Left lung (tissue), 4 donors: ENCODE measurements at regions not wholly inside any gene's neighbourhood (a gene's known extent, or its start where the extent isn't known, plus 50 kb on each side); places are given as distances from the start of the nearest gene placed in this dataset.

Source experiments
- ATAC-seq: fragments of 200-7000 bp; cut with Tn5 transposase; one replicate; pipeline ENCODE4 v1.9.1; 2020; ENCODE audit warnings: moderate library complexity
- DNase-seq, 4 donors: peaks; one replicate each; pipeline ENCODE4 v3.0.0-alpha.2; 2013 to 2020
- H3K27ac ChIP-seq, 2 donors: fragments of 200-600 bp; sonication (generic) in 1 of 2; one replicate each; pipeline versions ENCODE4 v1.5.0 to v1.8.0; 2020 to 2021
- H3K27me3 ChIP-seq, 2 donors: fragments of 200-600 bp; sonication (generic) in 1 of 2; one replicate each; pipeline versions ENCODE4 v1.5.0 to v1.8.0; 2020 to 2021
- H3K36me3 ChIP-seq, 2 donors: fragments of 200-600 bp; sonication (generic) in 1 of 2; one replicate each; pipeline versions ENCODE4 v1.5.0 to v1.8.0; 2020 to 2021
- H3K4me1 ChIP-seq, 2 donors: fragments of 200-600 bp; one replicate each; pipeline ENCODE4 v1.8.0; 2021
- H3K4me3 ChIP-seq, 2 donors: fragments of 200-600 bp; sonication (generic) in 1 of 2; one replicate each; pipeline versions ENCODE4 v1.5.0 to v1.8.0; 2020 to 2021; ENCODE audit warnings: mild to moderate bottlenecking in 1 of 2
- H3K9me3 ChIP-seq, 2 donors: fragments of 200-600 bp; sonication (generic) in 1 of 2; one replicate each; pipeline versions ENCODE4 v1.5.0 to v1.8.0; 2020 to 2021
- CTCF ChIP-seq, 2 donors: fragments of 200-600 bp; sonication (generic) in 1 of 2; IDR thresholded peaks; one replicate each; pipeline versions ENCODE4 v1.5.0 to v1.8.0; 2021; ENCODE audit warnings: antibody characterized with exemption in 2 of 2
- intact Hi-C, 2 donors: fragments of 100-400 bp; cut with DNase I; formaldehyde crosslinking; loops; one replicate each; pipeline versions ENCODE4 v1.11.2 to v1.14.2; 2022
- donor health status: DM: no; HTN: yes; CAD: no.
- donor health status: DM: no; HTN: no; CAD: no.

DNA sequence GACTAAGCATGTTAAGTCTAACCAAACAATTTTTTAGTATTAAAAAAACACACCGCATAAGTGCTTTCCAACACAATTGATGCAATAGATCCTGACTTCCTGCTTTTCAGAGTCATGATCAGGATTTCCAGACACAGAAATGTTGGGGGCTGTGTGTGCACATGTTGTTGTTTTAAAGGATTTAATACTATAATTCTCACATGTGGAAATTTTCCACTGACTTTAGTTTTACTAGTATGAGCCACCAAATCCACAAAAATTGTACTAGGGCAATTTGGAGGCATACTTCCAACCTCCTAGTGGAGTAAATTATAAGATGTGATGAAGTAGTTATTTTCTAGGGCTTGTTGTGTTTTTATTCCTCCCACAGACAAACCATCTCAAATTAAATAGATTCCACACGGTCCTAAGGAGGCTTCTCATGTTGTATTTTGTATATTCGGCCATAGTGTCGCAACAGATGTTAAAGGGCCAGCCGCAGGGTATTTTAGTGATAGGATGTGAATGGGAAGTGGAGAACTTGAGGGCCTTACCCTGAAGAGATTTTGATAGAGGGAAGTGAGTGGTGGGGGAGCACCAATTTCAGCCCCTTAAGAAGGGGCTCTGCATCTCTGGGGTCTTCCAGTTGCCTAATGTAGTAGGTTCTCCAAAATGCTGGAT lies 108.9 kb upstream of the KLF7 start:
- H3K9me3 ChIP-seq: no peaks in the 10 kb centered on the region
- DNase-seq: no peak
- no peak overlapping the region for H3K27ac ChIP-seq
- H3K4me3 ChIP-seq: no peak overlapping the region
- no peaks in the 10 kb centered on the region for H3K27me3 ChIP-seq
- peaks cover 0 to 7% of the 10 kb centered on the region in 2 donors for H3K4me1 ChIP-seq
- H3K36me3 ChIP-seq: no peaks in the 10 kb centered on the region
- no peak for ATAC-seq
- no peak for TF ChIP-seq CTCF (IDR thresholded peaks at IDR 0.05)
- intact Hi-C loops: no loop called here

GRCh38 chr2:207275779-207276178 lies 110.0 kb upstream of the KLF7 start:
- DNase-seq: no peak
- no peak overlapping the region for H3K27ac ChIP-seq
- no peak for TF ChIP-seq CTCF (IDR thresholded peaks at IDR 0.05)
- no peaks in the 10 kb centered on the region for H3K9me3 ChIP-seq
- no peak for ATAC-seq
- no peaks in the 10 kb centered on the region for H3K36me3 ChIP-seq
- H3K4me3 ChIP-seq: no peak overlapping the region
- H3K27me3 ChIP-seq: no peaks in the 10 kb centered on the region
- intact Hi-C loops: no loop called here
- peaks cover 0 to 7% of the 10 kb centered on the region in 2 donors for H3K4me1 ChIP-seq

DNA sequence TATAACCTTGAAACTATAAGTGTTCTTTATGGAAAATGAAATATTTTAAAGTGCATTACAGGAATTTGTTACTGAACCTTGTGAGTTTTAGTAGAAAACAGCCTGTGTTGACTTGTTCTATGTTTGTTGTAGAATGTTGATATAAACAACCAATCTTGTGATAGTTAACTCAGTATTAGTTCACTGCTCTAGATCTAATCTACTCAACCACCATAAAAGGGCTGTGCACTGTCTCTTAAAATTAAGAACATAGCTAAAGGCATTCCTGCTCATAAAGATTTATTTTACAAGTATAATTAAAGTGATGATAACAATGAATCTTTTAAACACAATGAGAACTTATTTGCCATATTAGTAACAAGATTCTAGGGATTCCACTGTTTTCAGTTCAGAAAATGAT lies 110.5 kb upstream of the KLF7 start:
- H3K27ac ChIP-seq: no peak overlapping the region
- DNase-seq: no peak
- intact Hi-C loops: no loop called here
- no peak overlapping the region for H3K4me3 ChIP-seq
- no peak for ATAC-seq
- H3K36me3 ChIP-seq: no peaks in the 10 kb centered on the region
- H3K9me3 ChIP-seq: no peaks in the 10 kb centered on the region
- TF ChIP-seq CTCF (IDR thresholded peaks at IDR 0.05): no peak
- no peaks in the 10 kb centered on the region for H3K27me3 ChIP-seq
- H3K4me1 ChIP-seq: peaks cover 0 to 7% of the 10 kb centered on the region in 2 donors

DNA sequence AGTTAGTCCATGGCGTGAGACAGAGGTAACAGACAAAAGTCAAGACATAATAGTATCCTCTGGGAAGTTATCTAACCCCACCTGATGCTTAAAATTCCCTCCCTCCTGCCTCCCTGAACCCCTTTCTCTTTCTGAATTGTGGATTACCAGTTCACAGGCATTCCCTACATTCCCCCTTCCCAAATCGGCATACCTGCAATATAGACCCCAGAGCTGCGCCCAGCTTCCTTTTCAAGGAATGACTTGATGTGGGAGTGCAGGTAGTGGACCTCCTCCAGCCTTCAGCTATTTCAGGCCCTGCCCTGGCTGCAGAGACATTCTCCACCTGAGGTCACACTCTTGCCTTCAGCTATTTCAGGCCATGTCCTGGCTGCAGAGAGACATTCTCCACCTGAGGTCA lies 111.1 kb upstream of the KLF7 start:
- Histone ChIP-seq H3K9me3 (no peaks in the 10 kb centered on the region), H3K4me3 (no peak overlapping the region), H3K4me1 (peaks cover 0 to 7% of the 10 kb centered on the region in 2 donors), H3K27me3 (no peaks in the 10 kb centered on the region), H3K36me3 (no peaks in the 10 kb centered on the region), H3K27ac (no peak overlapping the region)
- intact Hi-C loops: no loop called here
- TF ChIP-seq CTCF (IDR thresholded peaks at IDR 0.05): no peak
- DNase-seq: no peak
- ATAC-seq: no peak

DNA sequence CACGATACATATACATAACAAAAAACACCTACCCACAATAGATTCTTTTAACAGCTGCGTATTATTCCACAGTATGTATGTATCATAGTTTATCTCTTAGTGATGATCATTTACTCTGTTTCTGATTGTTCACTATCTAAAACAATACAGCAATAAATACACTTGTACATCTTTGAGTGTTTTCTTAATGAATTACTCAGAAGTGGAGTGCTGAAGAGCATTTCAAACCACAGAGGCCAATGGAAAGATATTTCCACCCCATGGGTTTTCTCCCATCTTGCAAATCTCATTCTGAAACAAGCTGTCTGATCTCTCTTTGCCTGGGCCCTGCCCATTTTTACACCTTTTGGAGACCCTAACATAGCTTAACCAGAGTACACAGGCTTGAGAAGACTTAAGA lies 113.8 kb upstream of the KLF7 start:
- intact Hi-C loops: no loop called here
- H3K36me3 ChIP-seq: no peaks in the 10 kb centered on the region
- ATAC-seq (no peak), DNase-seq (no peak)
- H3K4me3 ChIP-seq: no peak overlapping the region
- H3K27me3 ChIP-seq: no peaks in the 10 kb centered on the region
- no peaks in the 10 kb centered on the region for H3K9me3 ChIP-seq
- no peak for TF ChIP-seq CTCF (IDR thresholded peaks at IDR 0.05)
- no peak overlapping the region for H3K27ac ChIP-seq
- H3K4me1 ChIP-seq: peaks cover 0 to 18% of the 10 kb centered on the region in 2 donors
